ENCODE measurements at regions not wholly inside any gene's neighbourhood (a gene's known extent, or its start where the extent isn't known, plus 50 kb on each side); places are given as distances from the start of the nearest gene placed in this dataset.
"Not testable (repeated sequence)": the region's sequence is repeated elsewhere in the genome, so short reads cannot be mapped to it uniquely, and the experiment has no call there.

GRCh38 chr9:28086881-28087280 lies 513.6 kb upstream of the C9orf72 start:
- DNase-seq (ENCODE audit: low read depth) = no peak

DNA sequence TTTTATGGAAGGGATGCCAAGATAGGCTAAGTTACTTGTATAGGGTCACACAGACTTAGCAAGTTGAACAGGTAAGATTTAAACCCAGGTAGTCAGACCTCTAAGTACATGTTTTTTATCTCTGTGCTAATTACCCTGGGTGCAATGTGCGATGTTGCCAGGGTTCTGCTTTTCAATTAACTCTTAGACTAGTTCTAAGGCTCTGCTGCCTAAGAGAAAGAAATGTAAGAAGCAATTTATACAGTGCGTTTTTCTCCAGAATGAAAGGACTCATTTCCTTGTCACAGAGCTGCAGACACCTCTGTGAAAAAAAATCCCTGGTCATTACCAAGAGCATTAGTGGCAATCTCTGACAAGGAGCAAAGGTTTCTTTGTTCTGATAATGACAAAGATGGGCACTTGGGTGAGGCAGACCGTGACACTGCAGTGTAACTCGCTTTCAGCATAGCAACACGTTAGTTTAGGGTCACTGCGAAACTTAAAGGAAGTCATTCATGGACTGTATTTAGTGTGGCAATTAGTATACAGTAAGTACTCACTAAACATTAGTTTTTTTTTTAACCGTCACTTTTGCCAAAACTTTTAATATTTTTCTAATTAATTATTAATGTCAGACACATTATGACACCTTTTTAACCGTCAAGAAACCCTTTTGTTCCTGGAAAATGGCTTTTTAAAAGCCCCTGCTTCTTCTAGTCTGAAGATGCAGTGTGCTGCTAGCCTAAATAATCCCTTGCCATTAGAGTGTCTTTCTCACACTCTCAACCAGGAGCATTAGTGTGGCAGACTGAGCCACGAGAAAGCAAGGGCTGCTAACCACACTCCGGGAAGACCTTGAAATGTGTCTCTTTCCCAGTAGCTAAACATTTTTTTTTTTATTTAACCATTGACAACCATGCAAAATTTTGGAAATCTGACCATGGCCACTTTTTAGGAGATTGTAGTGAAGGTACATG lies 520.0 kb upstream of the C9orf72 start:
- DNase-seq (ENCODE audit: low read depth) = no peak

DNA sequence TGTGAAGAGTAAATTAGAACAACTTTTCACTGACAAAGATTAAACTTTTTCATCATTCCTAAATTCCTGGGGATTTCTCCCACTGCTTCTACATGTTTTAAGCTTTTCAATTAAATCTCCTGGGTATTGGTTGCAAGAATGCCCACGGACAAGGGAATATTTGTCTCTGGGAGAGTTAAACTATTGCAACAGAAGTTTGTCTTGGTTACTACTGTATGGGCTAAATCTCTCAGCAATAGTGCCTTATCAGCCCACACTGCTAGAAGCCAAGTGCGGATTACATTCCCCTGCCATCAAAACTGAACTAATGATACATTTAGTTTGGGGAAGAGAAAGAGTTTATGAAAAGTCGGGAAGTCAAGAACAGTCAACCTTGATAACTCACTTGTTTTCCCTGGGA lies 528.2 kb upstream of the C9orf72 start:
- no peak for DNase-seq (ENCODE audit: low read depth)

- peak; percentile 76 for DNase-seq (ENCODE audit: low read depth)
Measured at GRCh38 chr9:28105001-28105400, 531.7 kb upstream of the C9orf72 start.

DNA sequence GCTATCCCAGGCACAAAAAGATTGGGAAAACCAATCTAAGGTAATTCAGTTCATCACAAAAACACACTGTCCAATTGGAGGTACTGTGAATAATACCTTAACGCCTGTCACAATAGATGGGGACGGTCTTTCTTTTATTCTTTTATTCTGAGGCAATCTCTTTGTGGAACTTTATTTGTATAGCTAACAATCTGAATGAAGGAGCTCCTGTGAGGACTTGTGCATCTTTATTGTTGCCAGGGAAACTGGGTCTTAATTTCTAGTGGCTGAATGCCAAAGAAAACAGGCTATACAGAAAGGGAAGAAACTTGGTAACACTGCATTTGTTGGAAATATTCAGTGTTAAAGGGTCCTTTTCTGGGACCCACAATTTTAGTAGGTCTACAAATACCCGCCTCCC lies 546.9 kb upstream of the C9orf72 start:
- no peak for DNase-seq (ENCODE audit: low read depth)

DNA sequence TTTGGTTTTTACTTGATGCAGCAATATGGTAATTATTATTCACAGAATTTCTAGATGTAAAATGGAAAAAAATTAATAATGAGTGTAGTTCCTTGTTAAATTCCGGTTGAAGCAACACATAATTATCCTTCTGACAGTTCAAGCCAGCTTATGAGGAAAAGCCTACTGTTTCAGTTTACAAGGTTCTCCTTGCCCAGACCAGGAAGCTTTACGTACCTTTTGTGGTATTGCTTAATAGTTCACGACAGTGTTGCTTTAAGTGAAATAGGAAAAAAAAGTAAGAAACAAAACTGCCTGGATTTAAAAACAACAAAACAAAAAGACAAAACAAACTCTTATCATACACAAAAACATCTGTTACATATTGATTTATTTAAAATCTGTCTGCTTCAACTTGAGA lies 547.3 kb upstream of the C9orf72 start:
- DNase-seq (ENCODE audit: low read depth) = no peak

- no peak for DNase-seq (ENCODE audit: low read depth)
Measured at GRCh38 chr9:28121366-28121765, 548.1 kb upstream of the C9orf72 start.

GRCh38 chr9:28124917-28125316 lies 551.6 kb upstream of the C9orf72 start:
- DNase-seq (ENCODE audit: low read depth) = no peak

GRCh38 chr9:28127101-28127500 lies 553.8 kb upstream of the C9orf72 start:
- no peak for DNase-seq (ENCODE audit: low read depth)

- DNase-seq (ENCODE audit: low read depth) = no peak
Measured at GRCh38 chr9:28134446-28134976, 561.2 kb upstream of the C9orf72 start.

- no peak for DNase-seq (ENCODE audit: low read depth)
Measured at GRCh38 chr9:28135549-28135948, 562.3 kb upstream of the C9orf72 start.

GRCh38 chr9:28136113-28136512 lies 562.8 kb upstream of the C9orf72 start:
- no peak for DNase-seq (ENCODE audit: low read depth)

GRCh38 chr9:28147430-28147829 lies 574.1 kb upstream of the C9orf72 start:
- not testable (repeated sequence) for DNase-seq (ENCODE audit: low read depth)

- not testable (repeated sequence) for DNase-seq (ENCODE audit: low read depth)
Measured at GRCh38 chr9:28147923-28148597, 574.8 kb upstream of the C9orf72 start.

GRCh38 chr9:28149361-28150050 lies 576.2 kb upstream of the C9orf72 start:
- not testable (repeated sequence) for DNase-seq (ENCODE audit: low read depth)

DNA sequence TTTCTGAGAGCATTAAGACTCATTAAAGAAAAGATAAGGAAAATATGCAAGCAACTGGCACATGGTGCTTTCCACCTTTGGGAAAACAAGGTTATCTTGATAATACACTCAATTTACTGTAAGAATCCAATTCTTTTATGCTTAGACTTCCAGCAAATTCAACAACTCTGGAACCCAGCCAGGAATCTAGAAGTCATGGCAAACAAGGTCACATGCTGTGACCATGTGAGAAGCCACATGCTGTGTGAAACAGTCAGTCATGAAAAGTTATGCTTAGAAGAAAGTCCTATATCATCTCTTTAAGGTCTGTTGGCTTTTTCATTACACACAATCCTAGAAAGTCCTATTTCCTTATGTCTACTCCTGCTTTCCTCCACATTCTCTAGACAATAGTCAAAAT lies 581.8 kb upstream of the C9orf72 start:
- no peak for DNase-seq (ENCODE audit: low read depth)

- DNase-seq (ENCODE audit: low read depth) = no peak
Measured at GRCh38 chr9:28155671-28156070, 582.4 kb upstream of the C9orf72 start.

- DNase-seq (ENCODE audit: low read depth) = no peak
Measured at GRCh38 chr9:28158451-28158850, 585.2 kb upstream of the C9orf72 start.

DNA sequence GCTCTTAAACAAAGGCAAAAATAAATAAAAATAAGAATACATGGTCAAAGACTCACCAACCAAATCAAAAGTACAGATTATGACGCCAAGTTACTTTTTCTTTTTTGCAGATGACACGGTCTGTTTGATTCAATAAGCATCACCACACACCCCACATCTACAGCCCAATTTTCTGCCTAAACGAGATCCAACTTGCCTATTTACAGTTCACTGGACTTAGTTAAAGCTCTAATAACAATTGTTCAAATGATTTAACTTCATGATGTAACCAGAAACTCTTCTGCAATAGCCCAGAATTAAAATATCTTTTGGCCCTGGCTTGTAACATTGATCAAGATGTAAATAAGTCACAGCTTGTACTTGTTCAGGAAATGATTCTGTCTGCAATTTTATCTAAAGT lies 590.3 kb upstream of the C9orf72 start:
- no peak for DNase-seq (ENCODE audit: low read depth)

DNA sequence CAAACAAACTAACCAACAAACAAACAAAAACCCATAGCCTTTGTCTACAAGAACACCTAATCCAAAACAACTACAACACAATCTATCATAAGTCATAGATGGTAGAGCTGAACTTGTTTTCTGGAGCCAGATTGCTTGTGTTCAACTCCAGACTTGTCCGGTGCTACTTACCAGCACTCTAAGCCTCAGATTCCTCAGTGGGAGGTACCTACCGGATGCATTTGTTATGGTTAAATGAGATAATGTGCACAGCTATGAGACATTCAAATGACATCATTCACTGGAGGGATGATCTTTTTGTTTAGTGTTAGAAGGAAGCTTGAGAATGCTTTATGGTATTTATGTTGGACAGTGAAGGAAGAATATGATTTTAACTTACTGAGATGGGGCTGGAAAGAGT lies 592.9 kb upstream of the C9orf72 start:
- no peak for DNase-seq (ENCODE audit: low read depth)

DNA sequence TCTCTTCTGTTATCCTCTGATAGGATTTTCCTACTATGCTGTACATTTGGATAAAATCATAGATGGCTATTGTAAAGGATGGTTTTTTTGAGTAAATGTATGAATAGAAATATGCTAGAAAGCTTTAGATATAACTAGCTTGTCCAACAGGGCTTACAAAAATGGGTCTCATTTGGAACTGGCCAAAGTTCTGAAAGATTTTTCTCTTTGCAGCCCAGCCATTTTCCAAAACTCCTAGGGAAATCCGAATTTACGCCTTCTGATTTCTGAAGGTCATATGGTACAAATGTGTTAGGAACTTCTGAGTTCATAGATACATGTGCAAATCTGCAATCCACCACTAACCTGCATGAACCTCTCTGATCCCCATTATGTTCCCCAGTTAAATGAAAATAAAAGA lies 603.9 kb upstream of the C9orf72 start:
- no peak for DNase-seq (ENCODE audit: low read depth)

GRCh38 chr9:28177925-28178324 lies 604.6 kb upstream of the C9orf72 start:
- no peak for DNase-seq (ENCODE audit: low read depth)

Data from myocyte (in vitro differentiated cells).